ENCODE measurements at regions not wholly inside any gene's neighbourhood (a gene's known extent, or its start where the extent isn't known, plus 50 kb on each side); places are given as distances from the start of the nearest gene placed in this dataset.

GRCh38 chr10:3415038-3415736 lies 242.6 kb upstream of the PITRM1 start:
- dilution Hi-C loops (cut with HindIII; ENCODE audit: low sequenced_read_pairs, unreplicated experiment) (no loop called here), intact Hi-C loops (cut with micrococcal nuclease) (no loop called here), in situ Hi-C loops (cut with MboI; ENCODE audit: low sequenced_read_pairs) (no loop called here)
- 88% methylated on average over 11 of the region's 21 CpGs; no CpG with 5 or more reads in 1 of the 2 experiments for WGBS, 2 experiments (ENCODE audit: extremely low coverage in 2 of 2, insufficient read length in 1 of 2)
- no peak overlapping the region for H3K4me3 ChIP-seq (ENCODE audit: insufficient read depth, low read depth, low read length)
- no peak overlapping the region for H4K8ac ChIP-seq (ENCODE audit: low read depth in 2 of 2, low read length in 2 of 2)
- H2BK15ac ChIP-seq (ENCODE audit: low read depth, low read length) = no peak overlapping the region
- POLR2A ChIA-PET (ENCODE audit: unreplicated experiment) = no interaction called here
- no peak overlapping the region for H4K91ac ChIP-seq (ENCODE audit: insufficient read depth, low read depth, low read length)
- CTCF ChIA-PET = no interaction called here
- no peak overlapping the region for H3K56ac ChIP-seq (ENCODE audit: extremely low read depth, insufficient read depth, low read length)
- BruUV-seq (replicated peaks) = no TSS peak
- H3K4ac ChIP-seq (ENCODE audit: low read depth, low read length) = no peak overlapping the region
- no peak overlapping the region for H2AK9ac ChIP-seq (replicated peaks; ENCODE audit: low read depth, low read length, poor library complexity)
- TF ChIP-seq MXI1 (IDR thresholded peaks at IDR 0.05; ENCODE audit: borderline replicate concordance, low read depth, low read length) (no peak), FOS (IDR thresholded peaks at IDR 0.05; ENCODE audit: low read depth, low read length) (no peak), RCOR1 (IDR thresholded peaks at IDR 0.05; ENCODE audit: insufficient replicate concordance, low read length) (no peak), MAFK (IDR thresholded peaks at IDR 0.05; ENCODE audit: low read depth, low read length) (no peak), SMC3 (IDR thresholded peaks at IDR 0.05; ENCODE audit: low read depth, low read length) (no peak), RAD21 (IDR thresholded peaks at IDR 0.05; ENCODE audit: low read length) (no peak), CHD1 (IDR thresholded peaks at IDR 0.05; ENCODE audit: low read depth, low read length) (no peak), NFE2L2 (IDR thresholded peaks at IDR 0.05; ENCODE audit: low read depth, low read length) (no peak), CEBPB (IDR thresholded peaks at IDR 0.05; ENCODE audit: low read depth, low read length) (no peak), RFX5 (IDR thresholded peaks at IDR 0.05; ENCODE audit: low read depth, low read length) (no peak), BHLHE40 (IDR thresholded peaks at IDR 0.05; ENCODE audit: low read depth, low read length) (no peak), POLR2A (IDR thresholded peaks at IDR 0.05; ENCODE audit: low read depth, low read length) (no peak), USF2 (IDR thresholded peaks at IDR 0.05; ENCODE audit: low read depth, low read length) (no peak), MAZ (IDR thresholded peaks at IDR 0.05; ENCODE audit: borderline replicate concordance, low read depth, low read length) (no peak)
- TF ChIP-seq, protein P1, sequence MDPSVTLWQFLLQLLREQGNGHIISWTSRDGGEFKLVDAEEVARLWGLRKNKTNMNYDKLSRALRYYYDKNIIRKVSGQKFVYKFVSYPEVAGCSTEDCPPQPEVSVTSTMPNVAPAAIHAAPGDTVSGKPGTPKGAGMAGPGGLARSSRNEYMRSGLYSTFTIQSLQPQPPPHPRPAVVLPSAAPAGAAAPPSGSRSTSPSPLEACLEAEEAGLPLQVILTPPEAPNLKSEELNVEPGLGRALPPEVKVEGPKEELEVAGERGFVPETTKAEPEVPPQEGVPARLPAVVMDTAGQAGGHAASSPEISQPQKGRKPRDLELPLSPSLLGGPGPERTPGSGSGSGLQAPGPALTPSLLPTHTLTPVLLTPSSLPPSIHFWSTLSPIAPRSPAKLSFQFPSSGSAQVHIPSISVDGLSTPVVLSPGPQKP (IDR thresholded peaks at IDR 0.05; ENCODE audit: borderline replicate concordance, low read depth, low read length) = no peak
- TF ChIP-seq, protein P2, sequence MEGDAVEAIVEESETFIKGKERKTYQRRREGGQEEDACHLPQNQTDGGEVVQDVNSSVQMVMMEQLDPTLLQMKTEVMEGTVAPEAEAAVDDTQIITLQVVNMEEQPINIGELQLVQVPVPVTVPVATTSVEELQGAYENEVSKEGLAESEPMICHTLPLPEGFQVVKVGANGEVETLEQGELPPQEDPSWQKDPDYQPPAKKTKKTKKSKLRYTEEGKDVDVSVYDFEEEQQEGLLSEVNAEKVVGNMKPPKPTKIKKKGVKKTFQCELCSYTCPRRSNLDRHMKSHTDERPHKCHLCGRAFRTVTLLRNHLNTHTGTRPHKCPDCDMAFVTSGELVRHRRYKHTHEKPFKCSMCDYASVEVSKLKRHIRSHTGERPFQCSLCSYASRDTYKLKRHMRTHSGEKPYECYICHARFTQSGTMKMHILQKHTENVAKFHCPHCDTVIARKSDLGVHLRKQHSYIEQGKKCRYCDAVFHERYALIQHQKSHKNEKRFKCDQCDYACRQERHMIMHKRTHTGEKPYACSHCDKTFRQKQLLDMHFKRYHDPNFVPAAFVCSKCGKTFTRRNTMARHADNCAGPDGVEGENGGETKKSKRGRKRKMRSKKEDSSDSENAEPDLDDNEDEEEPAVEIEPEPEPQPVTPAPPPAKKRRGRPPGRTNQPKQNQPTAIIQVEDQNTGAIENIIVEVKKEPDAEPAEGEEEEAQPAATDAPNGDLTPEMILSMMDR (conservative IDR thresholded peaks at IDR 0.05; ENCODE audit: low read depth, low read length) = no peak
- H3K14ac ChIP-seq (replicated peaks; ENCODE audit: low read depth, low read length) = no peak overlapping the region
- no peak overlapping the region for H2BK20ac ChIP-seq (ENCODE audit: low read depth, low read length)
- no peak overlapping the region for H3K27ac ChIP-seq (ENCODE audit: insufficient read depth, low read length)
- H3K4me1 ChIP-seq (ENCODE audit: control insufficient read depth, insufficient read depth, low read length) = no peaks in the 10 kb centered on the region
- no peak overlapping the region for H2AK5ac ChIP-seq (ENCODE audit: low read depth, low read length)
- DNase-seq = no peak
- no peak for ATAC-seq (ENCODE audit: low read depth)
- no peak overlapping the region for H3K23ac ChIP-seq (ENCODE audit: low read depth, low read length)
- H3K79me1 ChIP-seq (ENCODE audit: low read depth in 1 of 2, low read length in 2 of 2) = no peaks in the 10 kb centered on the region
- H2BK120ac ChIP-seq (ENCODE audit: low read depth, low read length) = no peak overlapping the region
- H4K5ac ChIP-seq (ENCODE audit: low read depth, low read length) = no peak overlapping the region
- H3K36me3 ChIP-seq (ENCODE audit: control insufficient read depth, insufficient read depth, low read length) = no peaks in the 10 kb centered on the region
- H3K27me3 ChIP-seq (ENCODE audit: control insufficient read depth, insufficient read depth, low read length) = no peaks in the 10 kb centered on the region
- no peaks in the 10 kb centered on the region for H3K9me1 ChIP-seq (ENCODE audit: insufficient read depth, low read length)
- H4K20me1 ChIP-seq (ENCODE audit: insufficient read depth, low read length) = no peaks in the 10 kb centered on the region
- no peak overlapping the region for H3K4me2 ChIP-seq (ENCODE audit: low read depth, low read length)
- no peak overlapping the region for H3K9ac ChIP-seq (ENCODE audit: low read depth, low read length)
- H2AFZ ChIP-seq (replicated peaks; ENCODE audit: low read length, poor library complexity) = peak overlapping the region; percentile 8
- H2BK5ac ChIP-seq (ENCODE audit: low read depth, low read length, poor library complexity, severe bottlenecking) = no peak overlapping the region
- no peak overlapping the region for H3K18ac ChIP-seq (ENCODE audit: low read depth, low read length)
- H3K9me3 ChIP-seq (ENCODE audit: control insufficient read depth, insufficient read depth, low read length) = peaks cover 4% of the 10 kb centered on the region
